OCI-M1 (cell line): ENCODE measurements at regions not wholly inside any gene's neighbourhood (a gene's known extent, or its start where the extent isn't known, plus 50 kb on each side); places are given as distances from the start of the nearest gene placed in this dataset.
"Not testable (repeated sequence)": the region's sequence is repeated elsewhere in the genome, so short reads cannot be mapped to it uniquely, and the experiment has no call there.

Source experiments
- DNase-seq: peaks from one replicate; lab custom pipeline; 2025; lab: John Stamatoyannopoulos, UW

DNA sequence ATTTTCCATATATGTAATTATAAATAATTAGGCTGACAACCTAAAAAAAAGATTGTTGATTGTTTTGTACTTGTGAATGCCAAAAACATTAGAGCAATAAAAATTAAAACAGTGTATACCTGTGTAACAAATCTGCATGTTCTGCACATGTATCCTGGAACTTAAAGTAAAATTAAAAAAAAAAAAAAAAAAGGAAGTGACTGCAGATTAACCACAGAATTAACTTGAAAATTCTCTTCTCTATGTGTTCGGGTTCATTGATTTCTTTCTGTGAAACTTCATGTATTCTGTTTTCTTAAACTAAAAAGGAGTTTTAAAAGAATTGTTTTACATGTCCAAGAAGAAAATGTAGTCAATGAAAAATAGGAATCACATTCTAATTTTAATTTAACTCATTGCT, 95.7 kb downstream of the FASLG start:
- peak; percentile 24 for DNase-seq

DNA sequence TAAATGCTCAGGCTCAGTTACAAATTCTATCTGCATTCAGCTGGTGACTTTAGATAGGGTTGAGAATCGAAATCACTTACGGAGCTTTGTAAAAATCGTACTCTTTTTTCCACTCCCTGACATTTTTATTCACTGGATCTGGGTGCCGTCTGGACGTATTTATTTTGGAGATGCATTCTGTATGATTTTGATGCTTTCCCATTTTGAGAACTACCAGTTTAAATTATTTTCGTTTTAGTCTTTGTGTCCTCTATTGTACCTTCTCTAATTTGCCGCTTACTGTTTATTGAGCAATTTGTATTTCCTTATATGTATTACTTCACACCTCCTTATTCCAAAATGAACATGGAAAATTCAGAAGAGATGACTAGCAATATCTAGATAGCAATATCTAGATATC, 96.2 kb downstream of the FASLG start:
- no peak for DNase-seq

DNA sequence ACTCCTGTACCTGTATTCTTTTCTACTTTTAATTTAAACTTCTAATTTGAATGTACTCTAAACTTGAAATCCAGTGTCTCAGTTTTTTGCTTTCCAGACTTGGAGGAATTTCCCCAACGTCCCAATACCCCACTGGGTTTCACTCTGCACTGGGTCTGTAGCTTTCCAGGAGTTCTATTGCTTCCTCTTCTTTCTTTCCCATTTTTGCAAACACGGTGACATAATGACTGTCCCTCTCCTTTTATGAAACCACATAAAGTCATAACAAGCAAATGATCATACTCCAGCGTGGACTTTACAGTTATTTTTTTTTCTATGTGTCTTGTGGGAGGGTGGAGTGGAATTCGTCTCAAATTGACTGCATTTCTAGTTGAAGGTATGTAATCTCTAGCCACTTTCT, 97.1 kb downstream of the FASLG start:
- DNase-seq, result no peak

DNA sequence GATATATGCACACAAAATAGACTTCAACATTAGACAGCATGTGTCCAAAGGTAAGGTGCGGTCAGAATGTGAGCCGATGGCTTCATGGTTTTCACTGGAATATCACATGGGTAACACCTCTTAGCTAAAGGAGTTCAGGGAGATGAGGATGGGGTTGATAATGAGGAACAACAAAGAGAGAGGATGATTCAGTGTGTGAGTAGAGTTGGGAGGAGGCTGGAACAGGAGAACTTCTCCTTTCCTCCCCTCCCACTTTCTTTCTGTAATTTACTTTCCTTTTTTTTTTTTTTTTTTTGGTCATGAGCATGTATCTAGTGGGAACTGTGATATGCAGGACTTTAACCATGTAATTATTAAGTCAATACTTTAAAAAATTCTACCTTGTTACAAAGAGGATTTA, 99.4 kb downstream of the FASLG start:
- DNase-seq, result peak; percentile 45

DNA sequence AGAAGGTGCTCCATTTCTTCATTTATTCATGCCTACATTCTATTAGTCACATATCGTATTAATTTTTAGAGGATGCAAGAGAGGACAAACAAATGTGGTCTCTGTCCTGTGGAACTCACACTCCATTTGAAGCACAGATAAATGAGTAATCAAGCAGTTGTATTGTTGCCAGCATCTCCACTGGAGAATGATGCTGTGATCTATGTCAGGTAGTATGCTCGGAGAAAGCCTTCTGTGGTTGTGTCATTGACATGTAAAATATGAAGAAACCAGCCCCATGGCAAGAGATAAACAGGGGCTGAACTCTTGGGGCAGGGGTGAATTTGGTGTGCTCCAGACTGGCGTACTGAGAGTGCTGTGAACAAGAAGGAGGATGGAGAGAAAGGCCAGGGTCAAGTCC, 101.2 kb downstream of the FASLG start:
- no peak for DNase-seq

DNA sequence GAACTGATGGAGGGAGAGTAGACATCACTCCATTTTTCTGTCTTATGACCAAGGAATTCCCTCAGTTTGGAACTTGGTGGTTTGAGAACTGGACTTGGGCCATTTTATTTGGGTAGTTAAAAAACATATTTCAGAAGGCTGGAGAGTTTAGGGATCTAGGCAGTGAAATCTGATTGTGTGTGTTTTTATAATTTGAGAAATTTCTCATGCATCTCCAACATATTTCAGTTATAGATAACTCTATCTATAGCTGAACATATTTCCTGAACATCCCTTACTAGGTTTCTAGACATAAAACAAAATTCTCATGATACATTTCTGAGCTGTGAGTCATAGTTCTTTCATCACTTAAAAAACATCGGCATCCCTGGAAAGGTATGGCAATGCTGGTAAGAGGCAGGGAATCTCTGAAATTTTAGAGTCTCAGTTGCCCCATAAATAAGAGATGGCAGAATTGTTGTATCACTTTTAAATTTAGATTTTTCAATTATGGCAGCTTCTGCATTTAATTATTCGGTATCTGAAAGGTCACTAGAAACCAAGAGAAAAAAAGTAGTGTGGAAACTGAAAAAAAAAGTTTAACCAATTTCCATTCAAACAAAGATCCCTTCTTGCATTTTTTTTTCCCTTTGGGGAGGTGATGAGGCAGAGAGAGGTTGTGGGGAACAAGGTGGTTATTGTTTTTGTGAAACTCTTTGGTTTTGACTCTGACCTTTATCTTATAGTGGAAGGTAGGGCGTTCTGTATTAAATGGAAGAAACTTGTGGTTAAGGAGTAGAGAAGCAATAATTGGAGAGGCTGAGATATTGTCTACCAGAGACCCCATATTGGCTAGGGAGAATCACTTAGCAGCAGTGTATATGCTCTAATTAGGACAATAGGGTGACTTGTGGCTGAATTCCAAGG, 102.9 kb downstream of the FASLG start:
- DNase-seq, result peak; percentile 60

DNA sequence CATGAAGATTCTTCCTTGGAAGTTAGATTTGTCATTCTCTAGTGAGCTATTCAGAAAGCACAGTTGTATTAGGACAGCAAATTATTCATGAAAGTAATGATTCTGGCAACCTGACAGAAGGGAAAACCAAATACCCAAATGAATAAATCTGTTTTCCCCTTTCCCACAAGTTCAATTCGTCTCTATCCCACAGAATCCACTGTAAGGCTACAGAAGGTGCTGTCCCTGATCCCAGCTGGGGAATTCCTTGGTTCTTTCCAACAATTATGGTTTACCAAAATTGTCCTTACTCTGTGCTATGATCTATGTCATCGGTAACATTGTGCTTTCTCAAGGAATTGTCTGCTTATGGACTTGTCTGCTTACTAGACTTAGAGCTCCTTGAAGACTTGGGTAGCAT, 104.2 kb downstream of the FASLG start:
- DNase-seq, result no peak

DNA sequence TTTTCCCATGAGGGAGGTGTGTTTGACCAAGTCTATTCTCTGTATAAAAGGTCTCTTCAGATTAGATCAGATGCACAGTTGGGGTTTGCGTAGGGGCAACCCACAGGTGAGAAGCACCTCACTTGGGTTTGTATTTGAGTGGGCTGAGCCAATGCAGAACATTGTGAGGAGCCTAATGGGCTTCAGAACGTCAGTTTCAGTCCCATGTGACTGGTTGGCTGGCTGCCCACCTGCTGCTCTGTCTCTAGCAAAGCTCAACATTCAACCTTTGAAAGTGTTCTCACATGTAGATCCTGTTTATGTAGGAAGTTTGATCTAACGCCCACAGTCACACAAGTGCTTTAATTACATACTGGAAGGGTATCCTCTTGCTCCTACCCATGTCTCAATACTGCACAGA, 105.5 kb downstream of the FASLG start:
- peak; percentile 16 for DNase-seq

DNA sequence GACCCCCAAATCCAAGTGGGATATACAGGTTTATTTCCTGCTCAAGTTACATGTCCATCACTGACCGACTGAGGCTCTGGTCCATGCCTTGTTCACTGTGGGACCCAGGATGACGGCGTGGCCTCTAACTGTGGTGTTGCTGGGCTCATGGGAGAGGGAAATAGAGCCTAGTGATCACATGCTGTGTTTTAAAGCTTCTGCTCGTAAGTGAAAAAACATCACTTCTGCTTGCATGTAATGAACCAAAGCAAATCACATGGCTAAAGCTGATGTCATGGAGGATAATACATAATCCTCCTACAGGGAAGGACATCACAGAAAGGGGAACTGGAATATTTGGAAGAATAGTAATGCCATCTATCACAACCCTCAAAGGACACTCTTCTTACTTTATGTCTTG, 107.6 kb downstream of the FASLG start:
- peak; percentile 39 for DNase-seq

DNA sequence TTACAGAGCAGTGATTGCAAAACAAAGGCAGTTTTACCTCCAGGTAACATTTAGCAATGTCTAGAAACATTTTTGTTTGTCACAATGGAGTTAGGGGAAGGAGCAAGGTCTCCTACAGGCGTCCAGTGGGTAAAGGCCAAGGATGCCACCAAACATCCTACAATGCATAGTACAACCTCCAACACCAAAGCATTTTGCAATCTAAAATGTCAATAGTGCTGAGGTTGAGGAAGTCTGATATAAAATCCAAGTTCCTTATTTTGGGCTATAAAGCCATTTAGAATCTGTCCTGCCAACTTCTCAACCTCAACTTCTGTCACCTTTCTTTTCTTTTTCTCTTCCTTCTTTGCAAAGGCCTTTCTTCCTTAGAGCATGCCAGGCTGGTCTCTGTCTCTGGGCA, 111.2 kb downstream of the FASLG start:
- DNase-seq, result peak; percentile 33

DNA sequence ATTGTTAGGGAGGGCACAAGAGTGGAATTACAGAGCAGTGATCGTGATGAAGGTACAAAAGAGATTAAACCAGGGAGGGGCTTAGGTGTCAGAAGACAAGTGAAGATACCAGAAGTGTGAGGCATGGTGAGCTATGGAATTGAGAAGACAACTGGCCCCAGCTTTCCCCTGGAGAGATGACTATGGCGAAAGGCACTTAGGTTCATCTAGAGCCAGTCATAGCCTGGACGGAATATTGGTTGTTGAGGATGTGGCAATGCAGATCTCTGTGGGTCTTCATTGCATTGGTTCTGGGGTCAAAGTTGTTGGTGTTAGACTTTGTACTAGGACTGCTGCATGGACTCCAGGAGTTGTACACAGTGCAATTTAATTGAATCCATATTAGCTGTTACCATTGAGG, 115.7 kb downstream of the FASLG start:
- DNase-seq, result no peak

DNA sequence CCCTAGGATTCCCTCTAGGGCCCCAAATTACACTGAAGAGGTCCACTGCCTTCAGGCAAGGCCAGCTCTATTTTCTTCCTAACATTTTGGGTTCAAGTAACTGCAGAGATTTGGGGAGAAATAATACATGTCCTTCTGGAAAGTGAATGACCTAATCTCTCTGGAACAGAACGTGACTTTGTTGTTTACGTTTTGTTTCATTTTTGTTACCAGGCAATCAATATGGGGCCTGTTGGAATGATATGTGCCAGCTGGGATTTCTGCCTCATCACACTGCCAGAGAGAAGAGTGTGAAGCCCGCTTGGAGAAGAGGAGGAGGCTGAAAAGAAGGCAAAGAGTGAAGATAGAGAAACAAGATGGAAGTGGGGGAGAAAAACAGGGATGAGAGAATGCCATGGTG, 116.7 kb downstream of the FASLG start:
- DNase-seq, result no peak

DNA sequence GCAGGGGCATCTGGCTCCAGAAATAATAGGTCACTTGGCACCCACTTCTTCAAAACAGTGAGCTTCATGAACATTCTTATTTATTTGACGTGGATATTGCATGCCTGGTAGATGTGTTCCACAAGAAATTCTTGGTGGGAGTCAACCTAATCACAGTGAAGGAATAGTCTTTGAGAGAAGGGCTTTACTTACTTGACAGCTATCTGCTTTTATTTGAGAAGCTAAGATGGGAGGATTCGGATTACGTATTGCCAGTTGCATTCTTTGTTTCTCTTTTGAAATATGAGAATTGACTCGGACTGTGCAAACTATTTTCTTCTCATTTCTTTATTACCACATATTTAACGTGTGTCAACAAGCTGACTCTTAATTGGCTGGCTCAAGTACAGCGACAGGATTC, 117.2 kb downstream of the FASLG start:
- no peak for DNase-seq

DNA sequence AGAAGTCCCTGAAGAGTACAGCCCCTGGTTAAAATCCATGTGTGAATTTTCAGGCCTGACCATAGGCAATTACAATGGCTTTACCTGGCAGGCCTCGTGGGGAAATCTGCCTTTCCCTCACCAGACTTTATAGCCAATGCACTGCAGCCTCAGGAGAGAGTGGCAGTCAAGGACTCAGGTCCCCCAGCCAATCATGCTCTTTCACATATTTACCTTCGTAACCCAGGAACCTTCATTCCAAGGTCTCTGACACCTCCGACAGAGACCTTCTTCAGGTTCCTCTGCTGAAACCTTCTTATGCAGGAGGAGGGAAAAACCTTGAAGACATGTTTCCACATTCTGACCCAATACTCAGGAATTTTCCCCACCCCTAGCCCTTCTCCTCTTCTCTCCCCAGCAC, 118.9 kb downstream of the FASLG start:
- no peak for DNase-seq

DNA sequence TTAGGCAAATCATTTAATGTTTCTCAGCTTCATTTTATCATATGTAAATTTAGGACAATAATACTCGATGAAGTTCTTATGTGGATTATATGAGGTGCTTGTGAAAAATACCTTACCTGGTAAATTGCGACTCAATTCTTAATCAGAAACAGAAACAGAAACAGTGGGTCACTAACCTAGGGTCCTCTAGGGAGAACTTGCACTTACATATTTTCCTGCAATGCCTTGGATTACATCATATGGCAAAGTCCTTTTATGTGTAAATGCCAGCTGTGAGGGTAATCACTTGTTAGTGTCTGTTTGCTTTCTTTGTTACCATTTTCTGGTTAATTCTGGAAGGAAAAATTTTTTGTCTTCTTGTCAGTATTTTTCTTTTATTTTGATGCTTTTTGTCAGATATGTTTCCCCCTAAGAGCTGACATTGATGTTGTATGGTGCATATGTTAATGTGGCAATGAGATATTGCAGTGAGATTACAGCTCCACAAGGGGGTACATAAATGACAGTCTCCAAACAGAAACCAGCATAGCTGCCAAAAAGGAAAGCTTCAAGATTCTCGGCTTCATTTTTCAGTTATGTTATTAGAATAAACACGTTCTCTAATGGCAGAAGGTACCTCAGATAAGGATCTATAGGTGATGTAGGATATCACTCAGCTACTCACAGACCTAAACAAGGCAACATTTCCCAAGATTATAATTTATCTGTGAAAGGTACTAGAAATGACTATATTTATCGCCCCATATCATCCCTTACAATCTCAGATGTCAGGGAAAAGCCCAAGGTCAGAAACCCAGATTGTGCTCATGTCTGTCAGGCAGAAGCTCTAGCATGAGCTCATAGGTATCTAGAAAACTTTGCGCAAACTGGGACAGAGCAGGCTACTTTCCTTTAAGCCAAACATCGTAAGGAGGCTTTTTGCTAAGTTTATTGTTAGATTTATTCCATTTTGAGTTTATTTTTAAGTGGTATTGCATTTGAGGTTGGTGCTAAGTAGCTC, 119.9 kb downstream of the FASLG start:
- peak; percentile 63 for DNase-seq

DNA sequence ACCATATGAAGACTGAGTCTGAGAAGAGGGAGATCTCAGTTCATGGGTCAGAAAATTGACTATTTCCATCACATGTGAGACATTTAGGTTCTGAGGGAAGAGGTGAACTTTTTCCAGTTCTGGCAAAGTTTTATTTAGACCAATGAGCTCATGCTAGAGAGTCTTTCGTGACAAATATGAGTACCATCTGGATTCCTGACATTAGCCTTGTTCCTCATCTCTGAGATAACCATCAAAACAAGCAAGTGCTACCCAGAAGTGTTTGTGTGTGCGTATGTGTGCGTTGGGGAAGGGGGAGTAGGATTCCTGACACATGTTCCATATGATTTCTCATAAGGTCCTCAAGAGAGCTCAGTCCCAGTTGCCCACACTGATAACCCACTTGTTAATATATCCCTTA, 120.6 kb downstream of the FASLG start:
- peak; percentile 16 for DNase-seq

DNA sequence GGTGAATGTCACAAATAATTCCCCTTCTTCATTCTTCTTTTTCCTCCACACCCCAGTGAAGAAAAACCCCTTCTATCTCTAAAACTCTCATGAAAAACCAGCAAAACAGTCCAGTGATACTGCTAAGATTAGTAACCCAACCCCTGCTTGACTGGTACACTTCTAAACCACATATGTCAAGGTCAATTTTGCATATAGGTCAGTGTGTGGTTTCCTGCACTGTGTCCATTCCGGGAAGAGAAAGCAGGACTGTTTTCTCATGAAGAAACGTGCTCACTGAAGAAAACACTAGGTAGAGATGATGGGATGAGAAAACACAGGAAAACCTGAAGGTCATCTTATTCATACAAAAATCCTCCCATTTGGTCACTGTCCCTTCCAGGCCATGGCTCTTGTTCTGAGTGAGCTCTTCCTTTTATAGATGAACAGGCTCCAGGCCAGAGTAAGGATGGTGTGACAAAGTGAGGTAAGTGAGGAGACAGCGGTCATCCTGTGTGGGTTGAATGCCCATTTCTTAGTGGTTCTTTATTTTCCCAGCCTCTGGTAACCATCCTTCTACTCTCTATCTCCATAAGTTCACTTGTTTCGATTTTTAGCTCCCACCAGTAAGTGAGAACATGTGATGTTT, 122.7 kb downstream of the FASLG start:
- DNase-seq, result peak; percentile 41

DNA sequence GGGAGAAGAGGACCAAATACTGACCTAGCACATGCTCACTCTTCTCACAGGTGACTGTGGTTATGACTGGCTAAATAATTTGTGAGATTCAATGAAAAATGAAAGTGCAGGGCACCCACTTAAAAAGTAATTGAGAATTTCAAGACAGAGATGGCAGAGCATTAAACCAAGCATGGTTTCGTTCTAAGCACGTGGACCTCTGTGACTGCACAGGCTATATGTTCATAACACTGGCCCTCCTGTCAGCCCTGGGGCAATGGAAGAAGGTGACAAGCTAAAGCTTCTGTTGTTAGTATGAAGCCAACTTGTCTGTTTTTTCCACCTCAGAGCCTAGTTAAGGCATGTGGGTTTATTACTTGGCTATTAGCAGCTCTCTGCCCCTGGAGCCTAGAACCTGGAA, 130.9 kb downstream of the FASLG start:
- DNase-seq, result no peak

DNA sequence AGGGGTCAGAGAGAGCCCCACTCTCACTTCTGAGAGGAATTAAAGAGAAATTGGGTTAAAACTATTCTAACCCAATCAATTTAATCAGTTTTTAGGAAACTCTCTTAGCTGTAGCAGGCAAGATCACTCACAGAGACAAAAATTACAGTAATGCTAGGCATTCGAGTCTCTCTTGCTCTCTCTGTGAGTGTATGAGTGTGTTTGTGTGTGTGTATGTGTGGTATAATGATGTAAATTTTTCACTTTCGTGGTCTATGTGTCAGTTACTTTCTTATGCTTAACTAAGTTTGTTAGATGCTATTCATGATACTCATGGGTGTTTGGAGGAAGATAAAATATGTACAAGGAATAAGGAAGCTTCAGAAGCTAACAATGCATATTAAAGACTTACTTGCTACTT, 131.3 kb downstream of the FASLG start:
- no peak for DNase-seq

DNA sequence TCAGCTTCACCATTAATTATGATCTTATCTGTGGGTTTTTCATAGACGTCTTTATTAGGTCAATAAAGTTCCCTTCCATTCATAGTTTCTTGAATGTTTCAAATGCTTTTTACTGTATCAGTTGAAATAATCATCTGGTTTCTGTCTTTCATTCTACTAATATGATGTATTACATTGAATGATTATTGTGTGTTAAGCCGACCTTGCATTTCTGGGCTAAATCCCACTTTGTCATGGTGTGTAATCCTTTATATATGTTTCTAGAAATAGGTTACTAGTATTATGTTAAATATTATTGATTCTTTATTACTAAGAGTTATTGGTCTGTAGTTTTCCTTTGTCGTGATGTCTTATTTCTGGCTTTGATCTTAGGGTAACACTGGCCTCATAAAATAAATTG, 134.9 kb downstream of the FASLG start:
- no peak for DNase-seq

DNA sequence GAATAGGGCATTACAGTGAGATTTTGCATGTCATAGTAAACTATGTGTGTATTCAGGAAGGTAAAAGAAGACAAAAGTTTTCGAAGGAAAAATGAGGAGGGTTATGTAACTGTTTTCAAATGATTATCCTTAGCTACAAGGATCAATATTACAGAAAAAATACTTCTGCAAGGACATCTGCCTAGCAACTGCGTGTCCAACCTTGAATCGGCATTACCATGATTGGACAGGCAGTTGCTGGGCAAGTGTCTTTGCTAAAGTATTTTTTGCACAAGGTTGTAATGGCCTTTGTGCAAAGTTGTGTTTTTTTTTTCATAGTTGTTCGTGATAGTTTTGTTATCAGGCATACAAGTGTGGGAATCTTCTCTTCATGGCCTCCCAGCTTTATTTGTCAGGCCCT, 136.8 kb downstream of the FASLG start:
- no peak for DNase-seq

DNA sequence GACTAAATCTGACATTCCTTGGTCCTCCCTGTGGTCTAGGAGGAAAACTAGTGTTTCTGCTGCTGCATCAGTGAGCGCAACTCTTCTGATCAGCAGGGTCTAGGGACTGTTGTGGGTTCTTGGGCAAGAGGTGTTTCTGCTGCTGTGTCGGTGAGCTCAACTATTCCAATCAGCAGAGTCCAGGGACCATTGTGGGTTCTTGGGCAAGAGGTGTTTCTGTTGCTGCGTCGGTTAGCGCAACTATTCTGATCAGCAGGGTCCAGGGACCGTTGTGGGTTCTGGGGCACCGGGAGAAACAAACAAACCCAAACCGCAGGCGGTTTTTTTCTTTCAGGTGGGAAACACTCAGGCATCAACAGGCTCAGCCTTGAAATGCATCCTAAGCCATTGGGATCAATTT, 140.9 kb downstream of the FASLG start:
- not testable (repeated sequence) for DNase-seq
